Right lobe of liver (tissue), 4 donors: ENCODE measurements at regions not wholly inside any gene's neighbourhood (a gene's known extent, or its start where the extent isn't known, plus 50 kb on each side); places are given as distances from the start of the nearest gene placed in this dataset.

Experiments
- CTCF ChIP-seq, 4 donors: fragments of 200-600 bp in 3 of 4; fragments of 450-650 bp in 1 of 4; IDR thresholded peaks; one replicate each; pipeline versions ENCODE4 v1.5.1 to v1.8.0; 2016 to 2022; ENCODE audit warnings: antibody characterized with exemption in 4 of 4, mild to moderate bottlenecking in 2 of 4
- POLR2A ChIP-seq: fragments of 450-650 bp; IDR thresholded peaks from one replicate; pipeline ENCODE4 v1.6.1; 2017; ENCODE audit warnings: antibody characterized with exemption, mild to moderate bottlenecking
- donor health status: DM: no; HTN: no; CAD: no.
- donor health status: DM: no; HTN: no; CAD: no.
- donor health status: DM: no; HTN: yes; CAD: no.

GRCh38 chr4:165766976-165767375 lies 106.1 kb upstream of the TLL1 start:
- no peak for TF ChIP-seq CTCF (IDR thresholded peaks at IDR 0.05)
- no peak for TF ChIP-seq POLR2A
